Motor neuron (in vitro differentiated cells): ENCODE measurements at regions not wholly inside any gene's neighbourhood (a gene's known extent, or its start where the extent isn't known, plus 50 kb on each side); places are given as distances from the start of the nearest gene placed in this dataset.

Experiments
- ATAC-seq, 8 experiments: fragments of 200-7000 bp; cut with Tn5 transposase; replicated peaks in 6 of 8; 2 replicates each; pipeline ENCODE4 v1.8.0; 2021; ENCODE audit warnings: mild to moderate bottlenecking in 8 of 8, moderate library complexity in 8 of 8
- H3K27ac ChIP-seq, 2 donors: fragments of 250-450 bp; sonication (Bioruptor Pico); 2 replicates each; pipeline ENCODE4 v1.9.0; 2021; ENCODE audit warnings: antibody characterized with exemption in 2 of 2, mild to moderate bottlenecking in 2 of 2, moderate library complexity in 1 of 2
- H3K4me1 ChIP-seq, 2 donors: fragments of 250-450 bp; sonication (Bioruptor Pico); replicated peaks in 1 of 2; 2 replicates each; pipeline ENCODE4 v1.6.1; 2021; ENCODE audit warnings: antibody characterized with exemption in 2 of 2, mild to moderate bottlenecking in 2 of 2, moderate library complexity in 1 of 2
- H3K4me3 ChIP-seq, 5 donors: fragments of 250-450 bp; sonication (Bioruptor Pico); 2 replicates each; pipeline ENCODE4 v1.9.0; 2021; ENCODE audit warnings: antibody characterized with exemption in 5 of 5, mild to moderate bottlenecking in 5 of 5, moderate library complexity in 4 of 5
- WGBS, 10 experiments: fragments of 450-650 bp; shearing (Covaris generic); methylation state at CpG; one replicate each; pipeline ENCODE4 v1.0.0; 2022; 5-methylcytosine and 5-hydroxymethylcytosine counted together
- in situ Hi-C, 9 experiments: fragments of 400-800 bp; cut with MboI; loops; one replicate each; pipeline ENCODE4 v1.15.0; 2021; ENCODE audit warnings: low sequenced_read_pairs in 9 of 9, low pct_unique_long_range_greater_than_20kb in 2 of 9; ENCODE audit not compliant: unreplicated experiment in 9 of 9

GRCh38 chr14:34319140-34319539, 142.9 kb downstream of the SPTSSA start:
- WGBS, 10 experiments: 0 to 100% (median 86%) methylated on average over 1 to 4 of the region's 4 CpGs; no CpG with 5 or more reads in 2 of the 10 experiments
- no peaks in the 10 kb centered on the region for H3K4me1 ChIP-seq
- in situ Hi-C loops: loop anchor here in 2 of 9 experiments (25.0 kb wide), 2 partner anchors 482 to 1732 kb away; no protein-coding TSS in a partner anchor
- peak in 2 of 8 experiments; percentile 61 to 66 for ATAC-seq
- no peak overlapping the region for H3K4me3 ChIP-seq
- no peak overlapping the region for H3K27ac ChIP-seq

- in situ Hi-C loops: loop anchor here in 2 of 9 experiments (25.0 kb wide), 2 partner anchors 481 to 1731 kb away; no protein-coding TSS in a partner anchor
- 0 to 95% (median 52%) methylated on average over 1 to 2 of the region's 2 CpGs; no CpG with 5 or more reads in 4 of the 10 experiments for WGBS, 10 experiments
- no peak for ATAC-seq
- Histone ChIP-seq H3K27ac (no peak overlapping the region), H3K4me1 (no peaks in the 10 kb centered on the region), H3K4me3 (no peak overlapping the region)
Measured at GRCh38 chr14:34318014-34318413, 144.0 kb downstream of the SPTSSA start.

- Histone ChIP-seq H3K4me3 (no peak overlapping the region), H3K4me1 (no peaks in the 10 kb centered on the region), H3K27ac (no peak overlapping the region)
- ATAC-seq: no peak
- 0 to 100% (median 92%) methylated on average over 1 of the region's 1 CpG; no CpG with 5 or more reads in 1 of the 10 experiments for WGBS, 10 experiments
- in situ Hi-C loops: loop anchor here in 2 of 9 experiments (25.0 kb wide), 2 partner anchors 473 to 1723 kb away; no protein-coding TSS in a partner anchor
Measured at GRCh38 chr14:34310724-34311123, 151.3 kb downstream of the SPTSSA start.

GRCh38 chr14:34303811-34304210, 158.2 kb downstream of the SPTSSA start:
- ATAC-seq: no peak
- WGBS, 10 experiments: 20 to 100% (median 89%) methylated on average over 1 to 2 of the region's 2 CpGs; no CpG with 5 or more reads in 2 of the 10 experiments
- Histone ChIP-seq H3K4me1 (peaks cover 5 to 14% of the 10 kb centered on the region in 2 donors), H3K4me3 (no peak overlapping the region), H3K27ac (no peak overlapping the region)
- in situ Hi-C loops: loop anchor here in 2 of 9 experiments (25.0 kb wide), 2 partner anchors 467 to 1717 kb away; no protein-coding TSS in a partner anchor

- peak overlapping the region in 1 of 2 donors; percentile 19 for H3K27ac ChIP-seq
- peaks cover 5 to 14% of the 10 kb centered on the region in 2 donors for H3K4me1 ChIP-seq
- peak in 4 of 8 experiments; percentile 22 to 75 (median 55) for ATAC-seq
- in situ Hi-C loops: loop anchor here in 2 of 9 experiments (25.0 kb wide), 2 partner anchors 465 to 1715 kb away; no protein-coding TSS in a partner anchor
- WGBS, 10 experiments: 0 to 71% (median 46%) methylated on average over 1 to 4 of the region's 6 CpGs; no CpG with 5 or more reads in 6 of the 10 experiments
- no peak overlapping the region for H3K4me3 ChIP-seq
Measured at GRCh38 chr14:34302654-34303053, 159.4 kb downstream of the SPTSSA start.

GRCh38 chr14:34300882-34301734, 160.9 kb downstream of the SPTSSA start:
- Histone ChIP-seq H3K4me1 (peaks cover 5 to 14% of the 10 kb centered on the region in 2 donors), H3K27ac (no peak overlapping the region), H3K4me3 (no peak overlapping the region)
- WGBS, 10 experiments: 0 to 80% (median 30%) methylated on average over 1 to 3 of the region's 3 CpGs
- peak; percentile 62 to 88 (median 72) for ATAC-seq
- in situ Hi-C loops: loop anchor here in 2 of 9 experiments (25.0 kb wide), 2 partner anchors 464 to 1714 kb away; no protein-coding TSS in a partner anchor

- no peak overlapping the region for H3K27ac ChIP-seq
- no peak for ATAC-seq
- no peak overlapping the region for H3K4me3 ChIP-seq
- in situ Hi-C loops: loop anchor here in 2 of 9 experiments (25.0 kb wide), 2 partner anchors 463 to 1713 kb away; no protein-coding TSS in a partner anchor
- peaks cover 5 to 14% of the 10 kb centered on the region in 2 donors for H3K4me1 ChIP-seq
- WGBS, 10 experiments: 58 to 96% (median 69%) methylated on average over 2 to 3 of the region's 3 CpGs; no CpG with 5 or more reads in 6 of the 10 experiments
Measured at GRCh38 chr14:34300330-34300729, 161.7 kb downstream of the SPTSSA start.

GRCh38 chr14:34299360-34299759, 162.7 kb downstream of the SPTSSA start:
- in situ Hi-C loops: no loop called here
- no peak for ATAC-seq
- 43 to 100% (median 79%) methylated on average over 1 to 3 of the region's 3 CpGs; no CpG with 5 or more reads in 2 of the 10 experiments for WGBS, 10 experiments
- Histone ChIP-seq H3K4me3 (no peak overlapping the region), H3K4me1 (peaks cover 5 to 14% of the 10 kb centered on the region in 2 donors), H3K27ac (no peak overlapping the region)

- Histone ChIP-seq H3K4me3 (no peak overlapping the region), H3K4me1 (peaks cover 5 to 14% of the 10 kb centered on the region in 2 donors), H3K27ac (no peak overlapping the region)
- WGBS, 10 experiments: 52 to 100% (median 76%) methylated on average over 1 to 6 of the region's 6 CpGs; no CpG with 5 or more reads in 1 of the 10 experiments
- in situ Hi-C loops: no loop called here
- ATAC-seq: peak in 3 of 8 experiments; percentile 33 to 80 (median 56)
Measured at GRCh38 chr14:34297786-34298520, 164.1 kb downstream of the SPTSSA start.

- in situ Hi-C loops: no loop called here
- Histone ChIP-seq H3K27ac (no peak overlapping the region), H3K4me1 (no peaks in the 10 kb centered on the region), H3K4me3 (no peak overlapping the region)
- ATAC-seq: no peak
Measured at GRCh38 chr14:34283590-34283989, 178.4 kb downstream of the SPTSSA start.

- Histone ChIP-seq H3K4me3 (no peak overlapping the region), H3K4me1 (peaks cover 15 to 26% of the 10 kb centered on the region in 2 donors), H3K27ac (no peak overlapping the region)
- in situ Hi-C loops: no loop called here
- no peak for ATAC-seq
Measured at GRCh38 chr14:34277191-34277590, 184.8 kb downstream of the SPTSSA start.

- Histone ChIP-seq H3K27ac (no peak overlapping the region), H3K4me1 (peaks cover 15 to 26% of the 10 kb centered on the region in 2 donors), H3K4me3 (no peak overlapping the region)
- WGBS, 10 experiments: 0 to 23% (median 0%) methylated on average over 1 of the region's 1 CpG; no CpG with 5 or more reads in 2 of the 10 experiments
- in situ Hi-C loops: no loop called here
- peak in 6 of 8 experiments; percentile 16 to 82 (median 56) for ATAC-seq
Measured at GRCh38 chr14:34275530-34275929, 186.5 kb downstream of the SPTSSA start.
